GM12892 (cell line): ENCODE measurements at regions not wholly inside any gene's neighbourhood (a gene's known extent, or its start where the extent isn't known, plus 50 kb on each side); places are given as distances from the start of the nearest gene placed in this dataset.

Source experiments
- POLR2A ChIP-seq: IDR thresholded peaks from 2 replicates; pipeline ENCODE4 v1.6.1; 2011; ENCODE audit warnings: low read depth, low read length, control low read depth
- POLR2AphosphoS5 ChIP-seq: IDR thresholded peaks from 2 replicates; pipeline ENCODE4 v1.6.1; 2011; ENCODE audit warnings: low read depth, low read length, control low read depth
- TAF1 ChIP-seq: IDR thresholded peaks from 2 replicates; pipeline ENCODE4 v1.6.1; 2011; ENCODE audit warnings: low read depth, mild to moderate bottlenecking, control low read depth, low read length, borderline replicate concordance

GRCh38 chr2:59566739-59567138 lies 986.7 kb downstream of the BCL11A start:
- TF ChIP-seq POLR2A (no peak), POLR2AphosphoS5 (no peak), TAF1 (no peak)
